ENCODE measurements at regions not wholly inside any gene's neighbourhood (a gene's known extent, or its start where the extent isn't known, plus 50 kb on each side); places are given as distances from the start of the nearest gene placed in this dataset.

DNA sequence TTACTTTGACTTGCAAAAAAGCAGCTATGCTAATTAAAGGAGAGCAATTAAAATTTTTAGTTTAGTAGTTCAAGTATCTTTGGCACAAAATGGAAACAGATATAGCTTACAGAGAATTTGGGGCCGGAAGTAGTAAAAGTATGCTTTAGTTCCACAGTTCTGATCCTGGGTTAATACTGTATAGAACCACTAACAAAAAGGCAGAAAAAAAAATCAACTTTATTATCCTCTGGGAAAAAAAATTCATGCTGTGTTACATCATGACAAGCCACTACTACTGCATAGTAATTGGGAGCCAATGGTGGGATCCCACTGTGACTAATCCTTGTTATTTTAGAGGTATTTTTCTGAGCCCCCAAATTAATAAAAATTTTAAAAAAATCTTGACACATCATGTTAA, 246.8 kb upstream of the PRDM9 start:
- Mint-ChIP-seq H3K27ac (no peak overlapping the region), H3K4me3 (no peak overlapping the region), H3K36me3 (ENCODE audit: low read depth) (no peaks in the 10 kb centered on the region), H3K27me3 (no peaks in the 10 kb centered on the region), H3K9me3 (peaks cover 14% of the 10 kb centered on the region), H3K4me1 (no peaks in the 10 kb centered on the region)
- no peak for DNase-seq
- ChIA-PET CTCF (no interaction called here), POLR2A (no interaction called here)

GRCh38 chr5:23257656-23258055, 249.8 kb upstream of the PRDM9 start:
- Mint-ChIP-seq H3K4me3 (no peak overlapping the region), H3K27me3 (no peaks in the 10 kb centered on the region), H3K9me3 (peaks cover 16% of the 10 kb centered on the region), H3K4me1 (no peaks in the 10 kb centered on the region), H3K36me3 (ENCODE audit: low read depth) (no peaks in the 10 kb centered on the region), H3K27ac (no peak overlapping the region)
- ChIA-PET CTCF (no interaction called here), POLR2A (no interaction called here)
- no peak for DNase-seq

GRCh38 chr5:23253621-23254198, 253.7 kb upstream of the PRDM9 start:
- no peak for DNase-seq
- Mint-ChIP-seq H3K4me3 (no peak overlapping the region), H3K27ac (no peak overlapping the region), H3K4me1 (no peaks in the 10 kb centered on the region), H3K36me3 (ENCODE audit: low read depth) (no peaks in the 10 kb centered on the region), H3K27me3 (no peaks in the 10 kb centered on the region), H3K9me3 (peaks cover 11% of the 10 kb centered on the region)
- POLR2A ChIA-PET = no interaction called here
- CTCF ChIA-PET = no interaction called here

GRCh38 chr5:23242891-23243290, 264.5 kb upstream of the PRDM9 start:
- Mint-ChIP-seq H3K4me3 (no peak overlapping the region), H3K4me1 (no peaks in the 10 kb centered on the region), H3K27ac (no peak overlapping the region), H3K36me3 (ENCODE audit: low read depth) (no peaks in the 10 kb centered on the region), H3K27me3 (no peaks in the 10 kb centered on the region), H3K9me3 (peaks cover 21% of the 10 kb centered on the region)
- ChIA-PET POLR2A (no interaction called here), CTCF (no interaction called here)
- DNase-seq = no peak

DNA sequence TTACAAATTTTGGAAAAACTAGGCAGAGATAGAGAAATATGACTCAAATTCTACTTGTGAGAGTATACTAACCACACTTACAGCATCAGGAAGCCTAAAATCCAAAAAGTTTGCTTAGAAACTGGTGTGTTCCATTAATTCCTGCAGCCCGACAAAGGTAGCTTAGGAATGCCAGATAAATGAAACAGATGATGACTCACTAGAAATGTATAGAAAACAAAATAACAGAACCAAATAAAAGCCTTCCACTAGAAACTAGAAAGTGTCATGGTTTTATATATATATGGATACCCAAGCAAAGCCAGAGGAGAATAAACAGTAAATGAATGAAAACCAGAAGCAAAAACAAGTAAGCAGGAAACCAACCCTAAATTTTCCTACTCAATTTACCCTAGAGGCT, 272.2 kb upstream of the PRDM9 start:
- Mint-ChIP-seq H3K4me1 (no peaks in the 10 kb centered on the region), H3K27ac (no peak overlapping the region), H3K27me3 (no peaks in the 10 kb centered on the region), H3K4me3 (no peak overlapping the region), H3K9me3 (peaks cover 17% of the 10 kb centered on the region), H3K36me3 (ENCODE audit: low read depth) (no peaks in the 10 kb centered on the region)
- CTCF ChIA-PET = no interaction called here
- DNase-seq = no peak
- POLR2A ChIA-PET = no interaction called here

GRCh38 chr5:23234197-23234596, 273.2 kb upstream of the PRDM9 start:
- H3K27me3 Mint-ChIP-seq = no peaks in the 10 kb centered on the region
- POLR2A ChIA-PET = no interaction called here
- H3K36me3 Mint-ChIP-seq (ENCODE audit: low read depth) = no peaks in the 10 kb centered on the region

GRCh38 chr5:23223846-23224245, 283.6 kb upstream of the PRDM9 start:
- no peak overlapping the region for H3K27ac Mint-ChIP-seq
- no peaks in the 10 kb centered on the region for H3K27me3 Mint-ChIP-seq
- no peaks in the 10 kb centered on the region for H3K4me1 Mint-ChIP-seq
- H3K4me3 Mint-ChIP-seq = no peak overlapping the region
- no peaks in the 10 kb centered on the region for H3K36me3 Mint-ChIP-seq (ENCODE audit: low read depth)
- POLR2A ChIA-PET = interaction anchor here (0.7 kb wide), 1 partner anchor 105 kb away, joined by 3 read pairs; no protein-coding TSS in a partner anchor
- DNase-seq = no peak
- CTCF ChIA-PET = no interaction called here
- peaks cover 11% of the 10 kb centered on the region for H3K9me3 Mint-ChIP-seq

More at GRCh38 chr5:23234197-23234596, 273.2 kb upstream of the PRDM9 start:
- CTCF ChIA-PET = no interaction called here
- no peak overlapping the region for H3K4me3 Mint-ChIP-seq
- H3K9me3 Mint-ChIP-seq = peaks cover 14% of the 10 kb centered on the region
- no peaks in the 10 kb centered on the region for H3K4me1 Mint-ChIP-seq
- DNase-seq = no peak
- H3K27ac Mint-ChIP-seq = no peak overlapping the region

- no peaks in the 10 kb centered on the region for H3K27me3 Mint-ChIP-seq
- no peak for DNase-seq
- H3K4me1 Mint-ChIP-seq = no peaks in the 10 kb centered on the region
- H3K27ac Mint-ChIP-seq = no peak overlapping the region
- ChIA-PET POLR2A (no interaction called here), CTCF (no interaction called here)
- no peaks in the 10 kb centered on the region for H3K36me3 Mint-ChIP-seq (ENCODE audit: low read depth)
- H3K9me3 Mint-ChIP-seq = peaks cover 9% of the 10 kb centered on the region
- H3K4me3 Mint-ChIP-seq = no peak overlapping the region
These were observed 285.6 kb upstream of the PRDM9 start for GRCh38 chr5:23221831-23222230.

DNA sequence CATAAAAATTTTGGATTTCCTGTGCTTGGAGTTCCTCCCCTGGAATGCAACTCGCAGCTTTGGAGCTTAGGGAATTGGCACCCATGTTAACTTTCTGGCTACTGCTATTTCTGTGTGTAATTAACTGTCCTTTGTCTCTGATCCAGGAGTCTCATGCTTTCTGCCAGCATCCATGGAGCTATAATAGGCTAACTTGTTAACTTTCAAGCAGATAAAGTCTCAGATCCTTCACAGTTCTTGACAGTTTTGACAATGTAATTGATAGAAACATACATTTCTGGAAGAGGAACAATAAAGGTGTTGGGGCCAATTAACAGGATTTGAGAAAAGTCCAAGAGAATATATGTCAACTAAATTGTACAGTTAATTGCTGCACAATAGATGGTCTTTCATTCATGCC, 290.2 kb upstream of the PRDM9 start:
- no peak overlapping the region for H3K27ac Mint-ChIP-seq
- peaks cover 11% of the 10 kb centered on the region for H3K9me3 Mint-ChIP-seq
- no peaks in the 10 kb centered on the region for H3K4me1 Mint-ChIP-seq
- DNase-seq = no peak
- ChIA-PET CTCF (no interaction called here), POLR2A (no interaction called here)
- H3K36me3 Mint-ChIP-seq (ENCODE audit: low read depth) = no peaks in the 10 kb centered on the region
- no peaks in the 10 kb centered on the region for H3K27me3 Mint-ChIP-seq
- H3K4me3 Mint-ChIP-seq = no peak overlapping the region

- ChIA-PET POLR2A (no interaction called here), CTCF (no interaction called here)
- H3K27ac Mint-ChIP-seq = no peak overlapping the region
- no peaks in the 10 kb centered on the region for H3K4me1 Mint-ChIP-seq
- no peak overlapping the region for H3K4me3 Mint-ChIP-seq
- H3K36me3 Mint-ChIP-seq (ENCODE audit: low read depth) = no peaks in the 10 kb centered on the region
- peaks cover 16% of the 10 kb centered on the region for H3K9me3 Mint-ChIP-seq
- H3K27me3 Mint-ChIP-seq = no peaks in the 10 kb centered on the region
- no peak for DNase-seq
These were observed 291.1 kb upstream of the PRDM9 start for GRCh38 chr5:23216345-23216744.

GRCh38 chr5:23208959-23209431, 298.4 kb upstream of the PRDM9 start:
- POLR2A ChIA-PET = no interaction called here
- Mint-ChIP-seq H3K36me3 (ENCODE audit: low read depth) (no peaks in the 10 kb centered on the region), H3K9me3 (peaks cover 8% of the 10 kb centered on the region), H3K27ac (no peak overlapping the region), H3K4me1 (no peaks in the 10 kb centered on the region), H3K27me3 (no peaks in the 10 kb centered on the region), H3K4me3 (no peak overlapping the region)
- CTCF ChIA-PET = no interaction called here
- DNase-seq = no peak

DNA sequence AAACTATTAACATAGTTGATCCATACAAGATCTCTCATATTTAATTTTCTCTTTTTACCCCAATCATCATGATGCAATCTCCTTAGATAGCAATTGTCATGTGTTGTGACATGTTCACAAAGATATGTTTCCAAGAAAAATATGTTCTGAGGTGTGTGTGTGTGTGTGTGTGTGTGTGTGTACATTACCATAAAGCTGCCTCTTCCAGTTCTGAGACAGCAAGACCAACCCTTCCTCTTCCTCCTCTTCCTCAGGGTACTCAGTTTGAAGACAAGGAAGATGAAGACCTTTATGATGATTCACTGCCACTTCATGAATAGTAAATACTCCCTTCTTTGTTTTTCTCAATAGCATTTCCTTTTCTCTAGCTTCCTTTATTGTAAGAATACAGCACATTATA, 303.3 kb upstream of the PRDM9 start:
- DNase-seq = no peak
- H3K9me3 Mint-ChIP-seq = peaks cover 3% of the 10 kb centered on the region
- H3K36me3 Mint-ChIP-seq (ENCODE audit: low read depth) = no peaks in the 10 kb centered on the region
- no peaks in the 10 kb centered on the region for H3K4me1 Mint-ChIP-seq
- POLR2A ChIA-PET = no interaction called here
- H3K27me3 Mint-ChIP-seq = no peaks in the 10 kb centered on the region
- CTCF ChIA-PET = no interaction called here
- H3K4me3 Mint-ChIP-seq = no peak overlapping the region
- no peak overlapping the region for H3K27ac Mint-ChIP-seq

DNA sequence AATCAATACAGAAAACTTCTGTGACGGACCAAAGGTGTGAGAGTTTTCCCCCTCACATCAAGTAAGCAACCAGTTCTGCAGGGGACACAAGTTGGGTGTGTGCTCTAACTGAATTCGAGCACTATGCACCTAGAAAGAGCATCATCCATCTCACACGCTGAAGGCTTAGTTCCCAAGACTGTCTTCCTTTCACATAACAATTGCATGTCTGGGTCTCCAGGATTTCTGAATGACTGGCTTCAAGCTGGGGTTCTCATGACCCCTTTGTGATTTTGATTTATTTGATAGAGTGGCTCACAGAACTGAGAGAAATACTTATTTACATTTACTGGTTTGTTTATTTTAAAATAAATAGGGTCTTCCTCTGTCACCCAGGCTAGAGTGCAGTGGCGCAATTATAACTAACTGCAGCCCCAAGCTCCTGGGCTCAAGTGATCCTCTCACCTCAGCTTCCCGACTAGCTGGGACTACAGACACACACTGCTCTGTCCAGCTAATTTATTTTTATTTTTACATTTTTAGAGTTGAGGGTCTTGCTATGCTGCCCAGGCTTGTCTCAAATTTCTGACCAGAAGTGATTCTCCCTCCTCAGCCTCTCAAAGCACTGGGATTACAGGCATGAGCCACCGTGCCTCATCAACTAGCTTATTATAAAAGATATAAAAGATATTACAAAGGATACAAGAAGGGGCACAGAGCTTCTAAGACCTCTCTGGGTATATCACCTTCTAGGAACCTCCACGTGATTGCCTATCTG, 316.7 kb upstream of the CDH12 start:
- DNase-seq = no peak
- H3K36me3 Mint-ChIP-seq (ENCODE audit: low read depth) = no peaks in the 10 kb centered on the region
- H3K4me1 Mint-ChIP-seq = no peaks in the 10 kb centered on the region
- ChIA-PET POLR2A (no interaction called here), CTCF (no interaction called here)
- no peak overlapping the region for H3K4me3 Mint-ChIP-seq
- H3K27me3 Mint-ChIP-seq = no peaks in the 10 kb centered on the region
- no peak overlapping the region for H3K27ac Mint-ChIP-seq
- H3K9me3 Mint-ChIP-seq = peaks cover 2% of the 10 kb centered on the region

- POLR2A ChIA-PET = no interaction called here
- H3K9me3 Mint-ChIP-seq = no peaks in the 10 kb centered on the region
- CTCF ChIA-PET = no interaction called here
- no peaks in the 10 kb centered on the region for H3K36me3 Mint-ChIP-seq (ENCODE audit: low read depth)
- no peak overlapping the region for H3K4me3 Mint-ChIP-seq
- no peaks in the 10 kb centered on the region for H3K4me1 Mint-ChIP-seq
- H3K27ac Mint-ChIP-seq = no peak overlapping the region
- H3K27me3 Mint-ChIP-seq = no peaks in the 10 kb centered on the region
- no peak for DNase-seq
These were observed 311.8 kb upstream of the CDH12 start for GRCh38 chr5:23164971-23165370.
